ENCODE measurements at regions not wholly inside any gene's neighbourhood (a gene's known extent, or its start where the extent isn't known, plus 50 kb on each side); places are given as distances from the start of the nearest gene placed in this dataset.

DNA sequence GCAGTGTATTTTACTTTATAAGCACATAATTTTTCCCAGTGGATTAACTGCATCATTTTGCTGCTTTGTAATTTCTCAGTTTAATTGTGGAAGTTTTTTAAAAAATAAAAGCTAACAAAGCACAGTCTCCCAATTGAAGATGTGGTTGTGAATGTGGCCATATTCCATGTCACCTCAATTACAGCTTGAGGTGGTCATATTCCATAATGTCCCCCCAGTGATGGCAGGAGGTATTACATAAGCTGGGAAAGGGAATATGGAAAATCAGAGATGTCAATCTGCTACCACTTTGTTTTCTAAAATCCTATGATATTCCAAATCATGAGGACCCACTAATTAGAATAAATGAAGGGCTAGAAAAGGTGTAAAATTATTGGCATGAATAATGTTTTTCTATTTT is 1672.0 kb upstream of the CDH9 start:
- TF ChIP-seq, protein P1, sequence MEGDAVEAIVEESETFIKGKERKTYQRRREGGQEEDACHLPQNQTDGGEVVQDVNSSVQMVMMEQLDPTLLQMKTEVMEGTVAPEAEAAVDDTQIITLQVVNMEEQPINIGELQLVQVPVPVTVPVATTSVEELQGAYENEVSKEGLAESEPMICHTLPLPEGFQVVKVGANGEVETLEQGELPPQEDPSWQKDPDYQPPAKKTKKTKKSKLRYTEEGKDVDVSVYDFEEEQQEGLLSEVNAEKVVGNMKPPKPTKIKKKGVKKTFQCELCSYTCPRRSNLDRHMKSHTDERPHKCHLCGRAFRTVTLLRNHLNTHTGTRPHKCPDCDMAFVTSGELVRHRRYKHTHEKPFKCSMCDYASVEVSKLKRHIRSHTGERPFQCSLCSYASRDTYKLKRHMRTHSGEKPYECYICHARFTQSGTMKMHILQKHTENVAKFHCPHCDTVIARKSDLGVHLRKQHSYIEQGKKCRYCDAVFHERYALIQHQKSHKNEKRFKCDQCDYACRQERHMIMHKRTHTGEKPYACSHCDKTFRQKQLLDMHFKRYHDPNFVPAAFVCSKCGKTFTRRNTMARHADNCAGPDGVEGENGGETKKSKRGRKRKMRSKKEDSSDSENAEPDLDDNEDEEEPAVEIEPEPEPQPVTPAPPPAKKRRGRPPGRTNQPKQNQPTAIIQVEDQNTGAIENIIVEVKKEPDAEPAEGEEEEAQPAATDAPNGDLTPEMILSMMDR (conservative IDR thresholded peaks at IDR 0.05; ENCODE audit: low read depth, low read length) = no peak
- Histone ChIP-seq H3K27me3 (ENCODE audit: insufficient read depth, low read depth) (no peaks in the 10 kb centered on the region), H3K27ac (no peak overlapping the region), H3K9ac (no peak overlapping the region), H3K36me3 (ENCODE audit: insufficient read depth) (no peaks in the 10 kb centered on the region), H3K4me2 (no peak overlapping the region), H3K79me2 (ENCODE audit: insufficient read depth, low read depth) (no peaks in the 10 kb centered on the region), H4K20me1 (ENCODE audit: insufficient read depth) (no peaks in the 10 kb centered on the region), H2AFZ (ENCODE audit: low read depth) (no peak overlapping the region), H3K4me3 (IDR thresholded peaks at IDR 0.05; ENCODE audit: insufficient read depth, low read depth, low read length) (no peak overlapping the region), H3K4me1 (ENCODE audit: low read depth, poor library complexity, severe bottlenecking) (no peaks in the 10 kb centered on the region)

DNA sequence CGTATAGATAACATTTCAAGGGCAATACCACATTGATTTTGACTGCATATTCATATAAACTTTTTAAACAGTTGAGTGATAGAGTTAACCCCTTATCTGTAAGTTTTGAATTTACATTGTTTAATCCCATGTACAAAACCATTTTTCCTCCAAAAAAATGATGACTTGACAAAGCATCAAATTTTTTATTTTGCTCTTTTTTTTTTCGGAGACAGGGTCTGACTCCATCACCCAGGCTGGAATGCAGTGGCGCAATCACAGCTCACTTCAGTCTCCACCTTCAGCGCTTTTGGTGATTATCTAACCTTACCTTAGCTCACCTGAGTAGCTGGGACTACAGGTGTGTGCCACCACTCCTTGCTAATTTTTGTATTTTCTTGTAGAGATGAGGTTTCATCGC is 1670.1 kb upstream of the CDH9 start:
- no peak overlapping the region for H3K4me2 ChIP-seq

DNA sequence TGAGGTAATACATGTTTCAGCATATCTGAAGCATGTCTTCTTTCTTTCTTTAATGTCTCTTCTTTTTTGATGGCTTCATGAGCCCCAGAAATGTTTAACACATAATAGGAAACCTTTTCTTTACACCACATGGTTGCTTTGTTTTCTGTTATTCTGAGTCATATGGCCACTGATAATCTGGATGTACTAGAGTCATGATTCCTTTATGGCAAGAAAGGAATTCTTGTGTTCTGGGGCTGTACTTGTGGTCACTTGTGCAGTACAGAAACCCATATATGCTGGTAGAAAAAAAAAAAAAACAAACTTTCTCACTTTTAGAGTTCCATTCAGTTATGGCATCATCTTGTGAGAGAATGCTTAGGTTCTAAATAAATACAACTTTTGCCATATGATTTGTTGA is 1669.3 kb upstream of the CDH9 start:
- H2AFZ ChIP-seq (ENCODE audit: low read depth) = no peak overlapping the region
- no peaks in the 10 kb centered on the region for H3K79me2 ChIP-seq (ENCODE audit: insufficient read depth, low read depth)

More for the DNA sequence above, 1670.1 kb upstream of the CDH9 start:
- Histone ChIP-seq H3K36me3 (ENCODE audit: insufficient read depth) (no peaks in the 10 kb centered on the region), H3K9ac (no peak overlapping the region), H2AFZ (ENCODE audit: low read depth) (no peak overlapping the region), H3K27ac (no peak overlapping the region), H3K4me1 (ENCODE audit: low read depth, poor library complexity, severe bottlenecking) (no peaks in the 10 kb centered on the region), H3K4me3 (IDR thresholded peaks at IDR 0.05; ENCODE audit: insufficient read depth, low read depth, low read length) (no peak overlapping the region), H3K27me3 (ENCODE audit: insufficient read depth, low read depth) (no peaks in the 10 kb centered on the region), H4K20me1 (ENCODE audit: insufficient read depth) (no peaks in the 10 kb centered on the region), H3K79me2 (ENCODE audit: insufficient read depth, low read depth) (no peaks in the 10 kb centered on the region)
- TF ChIP-seq, protein P1 (conservative IDR thresholded peaks at IDR 0.05; ENCODE audit: low read depth, low read length) = no peak

DNA sequence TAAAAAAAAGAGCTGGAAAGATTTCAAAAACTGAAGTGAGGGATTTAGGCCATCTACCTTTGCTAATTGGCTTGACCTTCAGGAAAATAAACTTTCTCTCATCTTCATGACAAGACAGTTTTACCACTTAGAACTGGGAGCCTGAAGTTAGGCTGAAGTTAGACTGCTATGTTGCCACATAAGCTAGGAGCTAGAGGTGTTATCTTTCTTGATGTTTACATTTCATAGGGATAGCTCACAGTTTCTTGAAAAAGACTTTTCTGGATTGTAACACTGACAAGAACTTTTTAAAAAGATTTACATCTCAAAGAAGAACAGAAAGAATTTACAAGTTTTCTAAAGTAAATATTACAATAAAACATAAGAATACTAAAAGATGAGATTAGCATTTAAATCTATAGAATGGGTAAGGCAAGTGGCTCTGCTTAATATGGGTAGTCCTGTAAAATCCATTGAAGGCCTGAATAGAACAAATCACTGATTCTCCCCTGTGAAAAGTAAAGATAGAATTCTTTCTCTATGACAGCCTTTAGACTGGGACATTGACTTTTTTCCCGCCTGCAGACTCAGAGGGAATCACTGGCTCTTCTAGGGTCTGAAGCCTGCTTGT is 1665.4 kb upstream of the CDH9 start:
- Histone ChIP-seq H2AFZ (ENCODE audit: low read depth) (no peak overlapping the region), H3K27ac (no peak overlapping the region)

More for the DNA sequence above, 1669.3 kb upstream of the CDH9 start:
- Histone ChIP-seq H3K4me1 (ENCODE audit: low read depth, poor library complexity, severe bottlenecking) (no peaks in the 10 kb centered on the region), H4K20me1 (ENCODE audit: insufficient read depth) (no peaks in the 10 kb centered on the region), H3K4me3 (IDR thresholded peaks at IDR 0.05; ENCODE audit: insufficient read depth, low read depth, low read length) (no peak overlapping the region), H3K36me3 (ENCODE audit: insufficient read depth) (no peaks in the 10 kb centered on the region), H3K27ac (no peak overlapping the region), H3K4me2 (no peak overlapping the region), H3K9ac (no peak overlapping the region), H3K27me3 (ENCODE audit: insufficient read depth, low read depth) (no peaks in the 10 kb centered on the region)
- TF ChIP-seq, protein P1 (conservative IDR thresholded peaks at IDR 0.05; ENCODE audit: low read depth, low read length) = no peak

More for the DNA sequence above, 1665.4 kb upstream of the CDH9 start:
- no peak overlapping the region for H3K4me2 ChIP-seq
- H3K4me3 ChIP-seq (IDR thresholded peaks at IDR 0.05; ENCODE audit: insufficient read depth, low read depth, low read length) = no peak overlapping the region
- TF ChIP-seq, protein P1 (conservative IDR thresholded peaks at IDR 0.05; ENCODE audit: low read depth, low read length) = no peak
- no peaks in the 10 kb centered on the region for H3K79me2 ChIP-seq (ENCODE audit: insufficient read depth, low read depth)
- no peaks in the 10 kb centered on the region for H3K27me3 ChIP-seq (ENCODE audit: insufficient read depth, low read depth)
- no peaks in the 10 kb centered on the region for H3K36me3 ChIP-seq (ENCODE audit: insufficient read depth)
- no peaks in the 10 kb centered on the region for H3K4me1 ChIP-seq (ENCODE audit: low read depth, poor library complexity, severe bottlenecking)
- no peaks in the 10 kb centered on the region for H4K20me1 ChIP-seq (ENCODE audit: insufficient read depth)
- no peak overlapping the region for H3K9ac ChIP-seq
